Stimulated activated naive CD8-positive, alpha-beta T cell treated with anti-CD3 and anti-CD28 coated beads, Interleukin-15, Interleukin-2, amounts not matched to agents 100 ng/mL and 50 ng/mL, for 24 hours (primary cell): ENCODE measurements at regions not wholly inside any gene's neighbourhood (a gene's known extent, or its start where the extent isn't known, plus 50 kb on each side); places are given as distances from the start of the nearest gene placed in this dataset.

Experiments used
- H3K27ac Mint-ChIP-seq: one replicate; pipeline ENCODE4 v1.8.0; 2021; ENCODE audit warnings: mild to moderate bottlenecking, mixed read lengths
- H3K27me3 Mint-ChIP-seq: one replicate; pipeline ENCODE4 v1.8.0; 2021; ENCODE audit warnings: mixed read lengths
- H3K36me3 Mint-ChIP-seq: one replicate; pipeline ENCODE4 v1.8.0; 2021; ENCODE audit warnings: low read depth, mixed read lengths
- H3K4me1 Mint-ChIP-seq: one replicate; pipeline ENCODE4 v1.8.0; 2021; ENCODE audit warnings: low read depth, mixed read lengths
- H3K4me3 Mint-ChIP-seq: one replicate; pipeline ENCODE4 v1.8.0; 2021; ENCODE audit warnings: mild to moderate bottlenecking, mixed read lengths
- H3K9me3 Mint-ChIP-seq: one replicate; pipeline ENCODE4 v1.8.0; 2021; ENCODE audit warnings: mixed read lengths

GRCh38 chr20:60427516-60427915 is 469.3 kb downstream of the CDH26 start:
- Mint-ChIP-seq H3K36me3 (no peaks in the 10 kb centered on the region), H3K27me3 (peaks cover 4% of the 10 kb centered on the region), H3K4me1 (no peaks in the 10 kb centered on the region), H3K4me3 (no peak overlapping the region), H3K9me3 (no peaks in the 10 kb centered on the region), H3K27ac (no peak overlapping the region)

GRCh38 chr20:60428651-60429050 is 470.4 kb downstream of the CDH26 start:
- no peaks in the 10 kb centered on the region for H3K4me1 Mint-ChIP-seq
- H3K27me3 Mint-ChIP-seq, result peaks cover 4% of the 10 kb centered on the region
- H3K4me3 Mint-ChIP-seq, result no peak overlapping the region
- H3K27ac Mint-ChIP-seq, result no peak overlapping the region
- H3K9me3 Mint-ChIP-seq, result no peaks in the 10 kb centered on the region
- no peaks in the 10 kb centered on the region for H3K36me3 Mint-ChIP-seq

GRCh38 chr20:60430516-60431001 is 472.3 kb downstream of the CDH26 start:
- Mint-ChIP-seq H3K4me3 (no peak overlapping the region), H3K9me3 (no peaks in the 10 kb centered on the region), H3K27ac (no peak overlapping the region), H3K36me3 (no peaks in the 10 kb centered on the region), H3K27me3 (peaks cover 4% of the 10 kb centered on the region), H3K4me1 (no peaks in the 10 kb centered on the region)

GRCh38 chr20:60431349-60431748 is 473.1 kb downstream of the CDH26 start:
- H3K27ac Mint-ChIP-seq, result no peak overlapping the region
- no peaks in the 10 kb centered on the region for H3K9me3 Mint-ChIP-seq
- no peaks in the 10 kb centered on the region for H3K36me3 Mint-ChIP-seq

GRCh38 chr20:60437418-60437817 is 479.2 kb downstream of the CDH26 start:
- Mint-ChIP-seq H3K4me3 (no peak overlapping the region), H3K27me3 (peaks cover 6% of the 10 kb centered on the region), H3K4me1 (no peaks in the 10 kb centered on the region), H3K27ac (no peak overlapping the region), H3K9me3 (no peaks in the 10 kb centered on the region), H3K36me3 (no peaks in the 10 kb centered on the region)

More at GRCh38 chr20:60431349-60431748, 473.1 kb downstream of the CDH26 start:
- H3K27me3 Mint-ChIP-seq, result peaks cover 4% of the 10 kb centered on the region
- H3K4me3 Mint-ChIP-seq, result no peak overlapping the region
- no peaks in the 10 kb centered on the region for H3K4me1 Mint-ChIP-seq

GRCh38 chr20:60446267-60447111 is 488.3 kb downstream of the CDH26 start:
- H3K27ac Mint-ChIP-seq, result no peak overlapping the region
- H3K36me3 Mint-ChIP-seq, result no peaks in the 10 kb centered on the region
- H3K4me3 Mint-ChIP-seq, result no peak overlapping the region
- no peaks in the 10 kb centered on the region for H3K9me3 Mint-ChIP-seq
- H3K4me1 Mint-ChIP-seq, result no peaks in the 10 kb centered on the region
- H3K27me3 Mint-ChIP-seq, result peaks cover 9% of the 10 kb centered on the region

GRCh38 chr20:60447703-60448102 is 489.5 kb downstream of the CDH26 start:
- Mint-ChIP-seq H3K4me1 (no peaks in the 10 kb centered on the region), H3K9me3 (no peaks in the 10 kb centered on the region)

GRCh38 chr20:60453388-60454246 is 495.4 kb downstream of the CDH26 start:
- H3K4me1 Mint-ChIP-seq, result no peaks in the 10 kb centered on the region

More at GRCh38 chr20:60447703-60448102, 489.5 kb downstream of the CDH26 start:
- Mint-ChIP-seq H3K27me3 (peaks cover 8% of the 10 kb centered on the region), H3K4me3 (no peak overlapping the region), H3K27ac (no peak overlapping the region), H3K36me3 (no peaks in the 10 kb centered on the region)

GRCh38 chr20:60454491-60454890 is 496.3 kb downstream of the CDH26 start:
- H3K36me3 Mint-ChIP-seq, result no peaks in the 10 kb centered on the region
- no peak overlapping the region for H3K27ac Mint-ChIP-seq
- no peak overlapping the region for H3K4me3 Mint-ChIP-seq
- H3K4me1 Mint-ChIP-seq, result no peaks in the 10 kb centered on the region
- no peaks in the 10 kb centered on the region for H3K27me3 Mint-ChIP-seq
- H3K9me3 Mint-ChIP-seq, result no peaks in the 10 kb centered on the region

More at GRCh38 chr20:60453388-60454246, 495.4 kb downstream of the CDH26 start:
- no peak overlapping the region for H3K4me3 Mint-ChIP-seq
- no peaks in the 10 kb centered on the region for H3K36me3 Mint-ChIP-seq
- H3K27me3 Mint-ChIP-seq, result no peaks in the 10 kb centered on the region
- no peaks in the 10 kb centered on the region for H3K9me3 Mint-ChIP-seq
- no peak overlapping the region for H3K27ac Mint-ChIP-seq

GRCh38 chr20:60455272-60455671 is 497.0 kb downstream of the CDH26 start:
- Mint-ChIP-seq H3K36me3 (no peaks in the 10 kb centered on the region), H3K27ac (no peak overlapping the region), H3K4me1 (no peaks in the 10 kb centered on the region), H3K27me3 (peaks cover 5% of the 10 kb centered on the region), H3K9me3 (no peaks in the 10 kb centered on the region), H3K4me3 (no peak overlapping the region)

GRCh38 chr20:60459212-60459611 is 501.0 kb downstream of the CDH26 start:
- no peak overlapping the region for H3K27ac Mint-ChIP-seq
- no peaks in the 10 kb centered on the region for H3K36me3 Mint-ChIP-seq

GRCh38 chr20:60461993-60462392 is 503.8 kb downstream of the CDH26 start:
- Mint-ChIP-seq H3K27ac (no peak overlapping the region), H3K4me3 (no peak overlapping the region), H3K36me3 (no peaks in the 10 kb centered on the region), H3K27me3 (peaks cover 6% of the 10 kb centered on the region), H3K9me3 (peaks cover 3% of the 10 kb centered on the region), H3K4me1 (no peaks in the 10 kb centered on the region)

More at GRCh38 chr20:60459212-60459611, 501.0 kb downstream of the CDH26 start:
- no peak overlapping the region for H3K4me3 Mint-ChIP-seq
- no peaks in the 10 kb centered on the region for H3K4me1 Mint-ChIP-seq
- peaks cover 6% of the 10 kb centered on the region for H3K27me3 Mint-ChIP-seq
- H3K9me3 Mint-ChIP-seq, result peaks cover 3% of the 10 kb centered on the region

- H3K4me3 Mint-ChIP-seq, result no peak overlapping the region
- peaks cover 6% of the 10 kb centered on the region for H3K27me3 Mint-ChIP-seq
- H3K4me1 Mint-ChIP-seq, result no peaks in the 10 kb centered on the region
- H3K9me3 Mint-ChIP-seq, result peaks cover 3% of the 10 kb centered on the region
- H3K36me3 Mint-ChIP-seq, result no peaks in the 10 kb centered on the region
- H3K27ac Mint-ChIP-seq, result no peak overlapping the region
Observed at GRCh38 chr20:60463798-60464197, 505.6 kb downstream of the CDH26 start.

- H3K36me3 Mint-ChIP-seq, result no peaks in the 10 kb centered on the region
- no peak overlapping the region for H3K4me3 Mint-ChIP-seq
- H3K27me3 Mint-ChIP-seq, result no peaks in the 10 kb centered on the region
- peaks cover 3% of the 10 kb centered on the region for H3K9me3 Mint-ChIP-seq
- no peaks in the 10 kb centered on the region for H3K4me1 Mint-ChIP-seq
- no peak overlapping the region for H3K27ac Mint-ChIP-seq
Observed at GRCh38 chr20:60465439-60465838, 507.2 kb downstream of the CDH26 start.
